HL-60 (cell line): ENCODE measurements at regions not wholly inside any gene's neighbourhood (a gene's known extent, or its start where the extent isn't known, plus 50 kb on each side); places are given as distances from the start of the nearest gene placed in this dataset.

ENCODE experiments used
- CTCF ChIP-seq: IDR thresholded peaks from one replicate; pipeline ENCODE4 v1.5.1; 2011; ENCODE audit warnings: low read length, control low read depth, inconsistent platforms; ENCODE audit not compliant: insufficient read depth
- POLR2AphosphoS5 ChIP-seq: IDR thresholded peaks from 2 replicates; pipeline ENCODE4 v1.6.1; 2012; ENCODE audit warnings: low read depth
- REST ChIP-seq: IDR thresholded peaks from 2 replicates; pipeline ENCODE4 v1.6.1; 2012; ENCODE audit warnings: low read depth; ENCODE audit not compliant: insufficient replicate concordance
- SPI1 ChIP-seq: IDR thresholded peaks from 2 replicates; pipeline ENCODE4 v1.6.1; 2012; ENCODE audit warnings: low read depth, mild to moderate bottlenecking, borderline replicate concordance

- TF ChIP-seq CTCF (no peak), POLR2AphosphoS5 (no peak), REST (no peak), SPI1 (no peak)
These were observed 164.3 kb upstream of the RREB1 start for GRCh38 chr6:6943421-6943820.
